GM12873 (cell line): ENCODE measurements at regions not wholly inside any gene's neighbourhood (a gene's known extent, or its start where the extent isn't known, plus 50 kb on each side); places are given as distances from the start of the nearest gene placed in this dataset.

Source experiments
- TF ChIP-seq, protein P1 (sequence below): IDR thresholded peaks from 2 replicates; pipeline ENCODE4 v1.5.1; 2012; ENCODE audit warnings: low read depth, mild to moderate bottlenecking, moderate library complexity, low read length, control low read depth; ENCODE audit not compliant: insufficient read depth; ENCODE audit errors: missing control alignments

DNA sequence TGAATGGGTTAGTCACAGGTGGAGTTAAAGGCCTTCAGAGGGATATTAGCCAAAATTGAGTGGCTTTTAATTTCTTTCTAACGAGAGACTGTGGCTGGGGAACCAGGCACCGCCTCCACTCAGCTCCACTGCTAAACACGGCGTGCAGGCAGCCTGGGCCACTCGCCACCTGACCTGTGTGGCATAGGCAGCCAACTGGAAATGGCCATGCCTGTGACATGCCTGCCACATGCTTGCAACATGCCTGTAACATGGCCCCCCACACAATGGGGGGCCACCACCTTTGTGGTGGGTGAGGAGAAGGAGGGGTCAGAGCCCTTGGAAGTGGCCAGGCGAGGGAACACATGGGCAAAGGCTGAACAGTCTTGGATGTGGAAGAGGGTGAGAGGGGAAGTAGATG lies 60.1 kb upstream of the PAX2 start:
- TF ChIP-seq, protein P1, sequence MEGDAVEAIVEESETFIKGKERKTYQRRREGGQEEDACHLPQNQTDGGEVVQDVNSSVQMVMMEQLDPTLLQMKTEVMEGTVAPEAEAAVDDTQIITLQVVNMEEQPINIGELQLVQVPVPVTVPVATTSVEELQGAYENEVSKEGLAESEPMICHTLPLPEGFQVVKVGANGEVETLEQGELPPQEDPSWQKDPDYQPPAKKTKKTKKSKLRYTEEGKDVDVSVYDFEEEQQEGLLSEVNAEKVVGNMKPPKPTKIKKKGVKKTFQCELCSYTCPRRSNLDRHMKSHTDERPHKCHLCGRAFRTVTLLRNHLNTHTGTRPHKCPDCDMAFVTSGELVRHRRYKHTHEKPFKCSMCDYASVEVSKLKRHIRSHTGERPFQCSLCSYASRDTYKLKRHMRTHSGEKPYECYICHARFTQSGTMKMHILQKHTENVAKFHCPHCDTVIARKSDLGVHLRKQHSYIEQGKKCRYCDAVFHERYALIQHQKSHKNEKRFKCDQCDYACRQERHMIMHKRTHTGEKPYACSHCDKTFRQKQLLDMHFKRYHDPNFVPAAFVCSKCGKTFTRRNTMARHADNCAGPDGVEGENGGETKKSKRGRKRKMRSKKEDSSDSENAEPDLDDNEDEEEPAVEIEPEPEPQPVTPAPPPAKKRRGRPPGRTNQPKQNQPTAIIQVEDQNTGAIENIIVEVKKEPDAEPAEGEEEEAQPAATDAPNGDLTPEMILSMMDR: no peak

DNA sequence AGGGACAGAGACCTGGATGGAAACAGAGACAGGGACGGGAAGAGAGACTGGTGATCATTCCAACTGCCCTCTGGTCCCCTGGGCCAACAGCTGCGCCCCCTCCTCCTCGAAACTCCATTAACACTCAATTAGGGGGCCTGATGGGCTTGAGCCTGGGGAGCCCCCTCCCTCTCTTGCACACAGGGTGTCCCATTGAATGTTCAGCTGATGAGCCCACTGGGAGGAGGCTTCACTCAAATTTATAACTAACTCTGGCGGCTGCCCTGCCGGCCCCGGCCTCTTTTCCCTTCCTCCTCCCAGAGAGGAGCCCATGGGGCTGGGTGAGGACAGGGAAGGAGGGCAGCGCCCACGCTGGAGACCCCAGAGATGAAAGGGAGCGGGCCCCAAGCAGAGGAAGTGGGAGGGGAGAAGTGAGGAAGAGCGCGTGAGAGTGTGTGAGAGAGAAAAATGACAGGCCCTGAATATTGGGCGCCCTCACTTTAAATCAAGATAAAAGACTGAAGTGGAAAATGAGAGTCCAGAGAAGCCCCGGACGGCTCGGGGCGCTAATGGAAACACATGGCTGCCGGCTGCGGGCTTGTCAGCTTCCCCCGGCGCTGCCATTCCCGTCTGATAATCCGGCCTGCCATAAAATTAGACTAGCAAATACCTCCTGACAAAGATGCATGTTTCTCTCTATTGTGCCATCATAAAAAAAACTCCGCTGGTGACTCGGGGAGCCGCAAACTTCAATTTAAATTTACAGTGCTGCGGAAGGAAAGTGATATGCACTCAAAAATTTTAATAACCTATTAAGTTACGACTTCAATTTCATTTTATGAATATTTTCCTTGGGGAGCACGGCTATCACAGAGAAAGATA lies 58.0 kb upstream of the PAX2 start:
- TF ChIP-seq, protein P1: no peak

DNA sequence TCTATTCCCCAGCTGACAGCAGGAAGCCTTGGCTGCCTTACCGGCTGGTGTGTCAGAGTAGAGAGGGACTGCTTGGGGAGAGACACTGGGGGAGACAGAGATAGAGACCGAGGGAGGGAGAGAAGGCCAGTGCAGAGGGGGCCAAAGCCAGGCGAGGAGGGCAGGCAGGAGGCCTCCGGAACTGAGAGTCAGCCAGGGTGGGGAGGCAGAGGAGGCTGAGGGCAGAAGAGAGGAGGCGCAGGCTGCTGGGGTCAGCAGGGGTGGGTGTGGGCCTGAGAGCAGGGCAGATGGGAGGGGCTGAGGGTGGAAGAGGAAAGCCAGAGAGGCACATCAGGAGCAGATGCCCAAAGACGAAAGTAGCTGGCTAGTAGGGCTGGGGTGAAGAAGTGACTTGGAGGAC lies 57.2 kb upstream of the PAX2 start:
- TF ChIP-seq, protein P1: no peak

DNA sequence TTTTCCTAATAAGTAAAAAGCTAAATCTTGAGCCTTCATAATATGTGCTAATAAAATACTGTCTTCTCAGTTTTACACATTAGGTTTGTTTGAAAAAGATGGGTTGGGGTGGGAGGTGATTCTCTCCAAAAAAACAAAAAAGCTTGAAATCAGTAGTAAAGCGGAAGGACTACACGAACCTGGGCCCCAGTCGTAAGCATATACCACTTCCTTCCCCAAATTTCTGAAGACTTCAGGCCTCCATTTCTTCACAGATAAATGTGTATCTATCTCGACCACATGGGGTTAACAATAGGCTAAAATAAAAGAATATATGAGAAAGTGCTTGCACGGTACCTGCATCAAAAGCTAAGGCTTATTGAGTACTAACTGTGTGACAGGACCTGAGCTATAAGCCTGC lies 51.6 kb upstream of the PAX2 start:
- TF ChIP-seq, protein P1: no peak
